Smooth muscle cell (in vitro differentiated cells): ENCODE measurements at regions not wholly inside any gene's neighbourhood (a gene's known extent, or its start where the extent isn't known, plus 50 kb on each side); places are given as distances from the start of the nearest gene placed in this dataset.
A peak's percentile ranks its signal among the peaks of the same experiment; 100 is the strongest.

Experiments used
- DNase-seq: peaks from one replicate; lab custom pipeline; 2025; ENCODE audit not compliant: unreplicated experiment; lab: John Stamatoyannopoulos, UW
- H2AFZ ChIP-seq: fragments of 200-600 bp; sonication (generic); 2 replicates; pipeline ENCODE4 v1.6.0; 2016; ENCODE audit warnings: antibody characterized with exemption, low read depth, mild to moderate bottlenecking
- H3F3A ChIP-seq: fragments of 200-600 bp; sonication (generic); 2 replicates; pipeline ENCODE4 v1.6.0; 2017; ENCODE audit warnings: antibody characterized with exemption, low read depth
- H3K27ac ChIP-seq: fragments of 200-600 bp; sonication (generic); 2 replicates; pipeline ENCODE4 v1.5.1; 2016; ENCODE audit warnings: low read depth, mild to moderate bottlenecking
- H3K27me3 ChIP-seq: fragments of 200-600 bp; sonication (generic); 2 replicates; pipeline ENCODE4 v1.6.1; 2016; ENCODE audit warnings: low read depth, mild to moderate bottlenecking
- H3K36me3 ChIP-seq: fragments of 200-600 bp; sonication (generic); 2 replicates; pipeline ENCODE4 v1.5.1; 2016; ENCODE audit warnings: low read depth
- H3K4me1 ChIP-seq: fragments of 200-600 bp; sonication (generic); 2 replicates; pipeline ENCODE4 v1.5.1; 2016; ENCODE audit warnings: low read depth
- H3K4me2 ChIP-seq: fragments of 200-600 bp; sonication (generic); 2 replicates; pipeline ENCODE4 v1.6.0; 2016; ENCODE audit warnings: mild to moderate bottlenecking
- H3K4me3 ChIP-seq: fragments of 200-600 bp; sonication (generic); 2 replicates; pipeline ENCODE4 v1.5.1; 2016; ENCODE audit warnings: mild to moderate bottlenecking
- H3K79me2 ChIP-seq: fragments of 200-600 bp; sonication (generic); 2 replicates; pipeline ENCODE4 v1.6.0; 2016; ENCODE audit warnings: low read depth, mild to moderate bottlenecking
- H3K9ac ChIP-seq: fragments of 200-600 bp; sonication (generic); 2 replicates; pipeline ENCODE4 v1.6.0; 2016; ENCODE audit warnings: low read depth
- H3K9me3 ChIP-seq: fragments of 200-600 bp; sonication (generic); replicated peaks from 2 replicates; pipeline ENCODE4 v1.5.1; 2016; ENCODE audit warnings: low read depth
- H4K20me1 ChIP-seq: fragments of 200-600 bp; sonication (generic); 2 replicates; pipeline ENCODE4 v1.6.0; 2016; ENCODE audit warnings: low read depth
- WGBS: methylation state at CpG from one replicate; pipeline ENCODE4 v1.1.7; 2016; ENCODE audit warnings: low lambda C conversion rate; 5-methylcytosine and 5-hydroxymethylcytosine counted together
- TF ChIP-seq, protein P1 (sequence below): fragments of 200-600 bp; sonication (generic); IDR thresholded peaks from 2 replicates; pipeline ENCODE4 v1.5.1; 2017; ENCODE audit warnings: borderline replicate concordance, mild to moderate bottlenecking, antibody characterized with exemption; ENCODE audit not compliant: insufficient read depth, poor library complexity, severe bottlenecking

GRCh38 chr10:47190802-47191450 is 109.1 kb upstream of the GDF10 start:
- WGBS = 99% methylated on average over 5 of the region's 5 CpGs
- Histone ChIP-seq H3K79me2 (no peaks in the 10 kb centered on the region), H2AFZ (no peak overlapping the region), H3F3A (peaks cover 5% of the 10 kb centered on the region), H3K36me3 (no peaks in the 10 kb centered on the region), H3K27ac (no peak overlapping the region), H3K9me3 (no peaks in the 10 kb centered on the region), H3K9ac (no peak overlapping the region), H3K4me1 (no peaks in the 10 kb centered on the region), H3K27me3 (no peaks in the 10 kb centered on the region), H4K20me1 (no peaks in the 10 kb centered on the region), H3K4me3 (no peak overlapping the region), H3K4me2 (no peak overlapping the region)
- TF ChIP-seq, protein P1, sequence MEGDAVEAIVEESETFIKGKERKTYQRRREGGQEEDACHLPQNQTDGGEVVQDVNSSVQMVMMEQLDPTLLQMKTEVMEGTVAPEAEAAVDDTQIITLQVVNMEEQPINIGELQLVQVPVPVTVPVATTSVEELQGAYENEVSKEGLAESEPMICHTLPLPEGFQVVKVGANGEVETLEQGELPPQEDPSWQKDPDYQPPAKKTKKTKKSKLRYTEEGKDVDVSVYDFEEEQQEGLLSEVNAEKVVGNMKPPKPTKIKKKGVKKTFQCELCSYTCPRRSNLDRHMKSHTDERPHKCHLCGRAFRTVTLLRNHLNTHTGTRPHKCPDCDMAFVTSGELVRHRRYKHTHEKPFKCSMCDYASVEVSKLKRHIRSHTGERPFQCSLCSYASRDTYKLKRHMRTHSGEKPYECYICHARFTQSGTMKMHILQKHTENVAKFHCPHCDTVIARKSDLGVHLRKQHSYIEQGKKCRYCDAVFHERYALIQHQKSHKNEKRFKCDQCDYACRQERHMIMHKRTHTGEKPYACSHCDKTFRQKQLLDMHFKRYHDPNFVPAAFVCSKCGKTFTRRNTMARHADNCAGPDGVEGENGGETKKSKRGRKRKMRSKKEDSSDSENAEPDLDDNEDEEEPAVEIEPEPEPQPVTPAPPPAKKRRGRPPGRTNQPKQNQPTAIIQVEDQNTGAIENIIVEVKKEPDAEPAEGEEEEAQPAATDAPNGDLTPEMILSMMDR = no peak
- no peak for DNase-seq

DNA sequence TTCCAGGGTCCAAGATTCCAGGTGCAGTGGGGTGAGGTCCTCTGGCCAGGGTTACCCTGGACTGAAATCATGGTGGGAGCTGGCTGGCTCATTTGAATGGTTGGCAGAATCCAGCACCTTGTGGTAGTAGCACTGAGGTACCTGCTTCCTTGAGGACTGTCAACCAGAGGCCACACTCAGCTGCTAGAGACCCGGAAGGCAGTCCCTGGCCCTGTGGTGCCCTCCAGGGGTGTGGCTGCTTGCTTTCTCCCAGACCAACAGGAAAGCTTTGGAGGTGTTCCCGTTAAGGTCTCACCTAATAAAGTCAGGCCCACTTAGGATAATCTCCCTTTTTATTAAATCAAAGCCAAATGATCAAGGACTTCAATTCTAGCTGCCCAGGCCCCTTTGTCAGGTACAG is 107.7 kb upstream of the GDF10 start:
- Histone ChIP-seq H3K27me3 (no peaks in the 10 kb centered on the region), H3K27ac (no peak overlapping the region), H3F3A (peaks cover 5% of the 10 kb centered on the region), H3K4me3 (no peak overlapping the region), H4K20me1 (no peaks in the 10 kb centered on the region), H3K4me1 (no peaks in the 10 kb centered on the region), H3K4me2 (no peak overlapping the region), H3K9ac (no peak overlapping the region), H3K36me3 (no peaks in the 10 kb centered on the region), H3K9me3 (no peaks in the 10 kb centered on the region), H2AFZ (no peak overlapping the region), H3K79me2 (no peaks in the 10 kb centered on the region)
- 86% methylated on average over 2 of the region's 2 CpGs for WGBS
- TF ChIP-seq, protein P1 = no peak
- no peak for DNase-seq

GRCh38 chr10:47193666-47194065 is 106.3 kb upstream of the GDF10 start:
- Histone ChIP-seq H3K4me3 (no peak overlapping the region), H3K9ac (no peak overlapping the region), H3K4me2 (no peak overlapping the region), H3K79me2 (no peaks in the 10 kb centered on the region), H3F3A (peaks cover 5% of the 10 kb centered on the region), H3K27me3 (no peaks in the 10 kb centered on the region), H3K9me3 (no peaks in the 10 kb centered on the region), H2AFZ (no peak overlapping the region), H3K27ac (no peak overlapping the region), H4K20me1 (no peaks in the 10 kb centered on the region), H3K4me1 (no peaks in the 10 kb centered on the region), H3K36me3 (no peaks in the 10 kb centered on the region)
- DNase-seq = no peak
- WGBS = 93% methylated on average over 6 of the region's 6 CpGs
- TF ChIP-seq, protein P1 = no peak

- H4K20me1 ChIP-seq = no peaks in the 10 kb centered on the region
- peaks cover 5% of the 10 kb centered on the region for H3F3A ChIP-seq
- no peak for DNase-seq
- no peak overlapping the region for H3K9ac ChIP-seq
- no peaks in the 10 kb centered on the region for H3K9me3 ChIP-seq
- H3K4me2 ChIP-seq = peak overlapping the region; percentile 43
- WGBS = 55% methylated on average over 15 of the region's 15 CpGs
- H3K4me3 ChIP-seq = no peak overlapping the region
- no peak overlapping the region for H2AFZ ChIP-seq
- no peaks in the 10 kb centered on the region for H3K4me1 ChIP-seq
- TF ChIP-seq, protein P1 = no peak
- no peaks in the 10 kb centered on the region for H3K79me2 ChIP-seq
- no peak overlapping the region for H3K27ac ChIP-seq
- no peaks in the 10 kb centered on the region for H3K36me3 ChIP-seq
- H3K27me3 ChIP-seq = no peaks in the 10 kb centered on the region
These were observed 104.6 kb upstream of the GDF10 start for GRCh38 chr10:47195274-47195885.
